UCSD-AML1 (cell line): ENCODE measurements at regions not wholly inside any gene's neighbourhood (a gene's known extent, or its start where the extent isn't known, plus 50 kb on each side); places are given as distances from the start of the nearest gene placed in this dataset.

Experiments
- DNase-seq: peaks from one replicate; lab custom pipeline; 2025; ENCODE audit not compliant: unreplicated experiment; lab: John Stamatoyannopoulos, UW

- DNase-seq, result no peak
Observed at GRCh38 chr3:109210501-109210900, 74.0 kb downstream of the C3orf85 start.

- no peak for DNase-seq
Observed at GRCh38 chr3:109211941-109212340, 75.4 kb downstream of the C3orf85 start.

- no peak for DNase-seq
Observed at GRCh38 chr3:109213321-109213720, 76.8 kb downstream of the C3orf85 start.

- DNase-seq, result peak; percentile 24
Observed at GRCh38 chr3:109224333-109224732, 87.8 kb downstream of the C3orf85 start.

GRCh38 chr3:109225516-109225915, 89.0 kb downstream of the C3orf85 start:
- DNase-seq, result no peak

- DNase-seq, result no peak
Observed at GRCh38 chr3:109228391-109229080, 87.8 kb downstream of the DPPA2 start.

GRCh38 chr3:109229174-109229847, 87.0 kb downstream of the DPPA2 start:
- DNase-seq, result no peak

- DNase-seq, result no peak
Observed at GRCh38 chr3:109234300-109234699, 82.0 kb downstream of the DPPA2 start.

GRCh38 chr3:109241459-109242186, 74.7 kb downstream of the DPPA2 start:
- DNase-seq, result no peak

- DNase-seq, result no peak
Observed at GRCh38 chr3:109242187-109242523, 74.2 kb downstream of the DPPA2 start.
